ENCODE measurements at regions not wholly inside any gene's neighbourhood (a gene's known extent, or its start where the extent isn't known, plus 50 kb on each side); places are given as distances from the start of the nearest gene placed in this dataset.

DNA sequence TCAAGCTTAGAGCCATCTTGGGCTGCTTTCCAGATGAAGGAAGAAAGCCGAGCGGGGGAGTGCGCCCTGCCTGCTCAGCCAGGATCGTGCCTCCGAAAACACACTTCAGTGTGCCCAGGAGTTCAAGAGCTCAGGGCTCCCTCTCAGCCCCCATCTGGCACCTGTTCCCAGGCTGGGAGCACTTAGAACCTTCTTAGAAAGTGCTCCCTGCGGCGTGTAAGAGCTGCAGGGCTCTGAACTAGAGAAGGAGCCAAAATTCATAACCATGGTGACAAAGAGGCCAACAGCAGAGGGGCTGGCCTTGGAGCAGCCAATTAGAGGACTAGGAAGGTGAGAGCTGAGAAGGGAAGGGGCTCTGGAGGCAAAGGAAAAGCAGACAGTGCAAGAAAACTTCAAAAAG, 59.0 kb upstream of the TNRC6C start:
- DNase-seq = no peak

DNA sequence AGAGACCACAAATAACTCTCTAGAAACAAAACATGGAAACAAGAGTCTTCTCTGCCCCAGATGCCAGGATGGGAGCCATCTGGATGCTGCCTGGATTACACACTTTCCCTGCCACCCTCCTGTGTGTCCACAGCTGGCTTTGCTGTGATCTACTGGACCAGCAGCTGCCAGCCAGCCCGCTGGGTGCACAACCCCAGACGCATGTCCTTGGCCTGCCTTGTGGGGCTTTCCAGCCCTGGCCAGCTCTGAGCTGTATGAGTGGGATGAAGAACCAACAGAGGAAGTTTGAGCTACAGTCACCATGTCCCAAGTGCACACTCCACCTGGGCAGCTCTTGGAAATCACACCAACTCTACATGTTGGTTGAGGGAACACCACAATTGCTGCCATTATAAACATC, 57.0 kb upstream of the TNRC6C start:
- no peak for DNase-seq

DNA sequence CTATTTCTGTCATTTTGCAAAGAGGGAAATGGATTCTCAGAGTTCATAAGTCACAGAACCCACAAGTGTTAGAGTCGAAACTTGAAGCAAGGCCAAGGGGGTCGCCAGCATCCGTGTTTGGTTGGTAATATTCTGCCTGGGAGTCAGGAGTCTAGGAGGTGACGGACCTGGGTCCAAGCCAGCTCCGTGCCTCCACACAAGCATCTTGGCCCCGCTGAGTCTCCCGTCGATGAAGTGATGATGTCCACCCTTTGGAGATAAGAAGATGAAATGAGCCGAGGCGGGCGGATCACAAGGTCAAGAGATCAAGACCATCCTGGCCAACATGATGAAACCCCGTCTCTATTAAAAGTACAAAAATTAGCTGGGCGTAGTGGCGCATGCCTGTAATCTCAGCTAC, 53.2 kb upstream of the TNRC6C start:
- DNase-seq = no peak

DNA sequence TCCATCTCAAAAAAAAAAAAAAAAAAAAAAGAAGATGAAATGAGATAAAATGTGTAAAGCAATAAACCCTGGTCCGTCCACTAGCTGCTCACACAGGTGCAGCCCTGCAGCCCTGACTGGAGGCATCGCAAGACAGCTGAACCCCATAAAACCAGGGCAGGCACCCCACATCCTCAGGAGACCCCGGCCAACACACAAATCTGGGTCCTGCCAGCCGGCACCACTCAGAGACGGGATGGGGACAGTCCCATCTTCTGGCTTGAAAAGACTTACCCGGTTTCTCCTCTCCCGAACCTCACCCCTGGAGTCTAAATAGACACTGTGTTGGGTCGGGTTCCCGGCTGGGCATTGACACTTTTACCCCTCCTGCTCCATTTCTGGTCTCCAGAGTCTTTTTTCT, 52.7 kb upstream of the TNRC6C start:
- DNase-seq = no peak

DNA sequence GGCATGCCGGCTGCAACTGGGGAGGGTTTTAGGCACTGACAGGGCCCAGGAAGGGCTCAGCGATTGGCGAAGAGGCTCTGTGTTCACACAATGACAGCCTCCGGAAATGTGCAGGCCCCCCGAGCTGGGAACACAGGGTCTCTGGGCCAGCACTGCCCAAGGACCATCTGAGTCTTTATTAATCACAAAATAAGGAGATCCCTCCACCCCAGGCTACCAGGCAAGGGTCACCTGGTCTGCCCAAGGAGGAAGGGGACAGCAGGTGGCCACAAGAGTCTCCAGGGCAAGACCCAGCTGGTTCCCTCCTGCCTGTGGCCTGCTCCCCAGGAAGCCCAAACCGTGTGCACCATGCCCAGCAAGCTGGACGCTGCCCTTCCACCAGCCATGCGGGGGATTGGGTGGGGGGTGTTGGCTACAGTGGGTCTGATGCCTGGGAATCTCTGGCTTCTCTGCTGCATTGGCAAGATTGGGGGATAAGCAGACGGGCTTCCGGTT, 52.1 kb upstream of the TNRC6C start:
- DNase-seq = no peak

DNA sequence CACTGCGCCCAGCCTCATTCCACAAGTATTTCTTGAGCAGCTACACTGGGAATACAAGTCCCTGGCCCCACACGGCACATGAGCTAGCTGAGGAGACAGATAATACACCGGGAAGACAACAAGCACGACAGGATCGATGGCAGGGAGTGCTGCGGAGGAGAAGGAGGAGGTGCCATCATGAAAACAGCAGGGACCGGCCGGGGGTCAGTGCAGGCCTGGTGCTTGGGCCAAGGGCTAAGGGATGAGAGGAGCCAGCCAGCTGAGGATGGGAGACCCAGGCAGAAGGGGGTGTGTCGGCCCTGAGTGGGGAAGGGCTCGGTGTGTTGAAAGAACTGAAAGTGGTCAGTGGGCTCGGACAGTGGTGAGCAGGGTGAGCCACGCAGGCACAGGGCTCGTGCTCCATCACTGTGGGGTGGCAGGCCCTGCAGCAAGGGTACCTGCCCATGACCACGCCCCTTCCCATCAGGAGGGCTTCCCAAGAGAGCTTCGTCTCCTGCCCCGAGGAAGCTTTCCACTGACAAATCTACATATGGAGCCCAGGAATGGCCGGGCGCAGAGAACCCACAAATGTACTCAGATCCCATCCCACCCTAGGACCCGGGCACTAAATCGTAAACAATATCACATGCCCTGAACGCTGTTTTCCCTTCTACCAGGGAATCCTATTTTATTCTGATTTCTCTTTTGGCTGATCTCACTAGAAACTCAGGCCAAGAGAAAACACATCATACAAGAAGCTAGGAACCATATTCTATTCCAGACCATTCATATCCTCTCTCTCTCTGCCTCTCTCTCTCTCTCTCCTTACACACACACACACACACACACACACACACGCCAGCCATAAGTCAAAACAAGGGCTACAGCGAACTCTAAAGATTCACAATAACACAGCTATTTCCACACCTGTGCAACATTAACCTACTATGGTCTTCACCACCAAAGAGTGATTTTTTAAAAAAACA, 50.7 kb upstream of the TNRC6C start:
- DNase-seq = no peak

DNA sequence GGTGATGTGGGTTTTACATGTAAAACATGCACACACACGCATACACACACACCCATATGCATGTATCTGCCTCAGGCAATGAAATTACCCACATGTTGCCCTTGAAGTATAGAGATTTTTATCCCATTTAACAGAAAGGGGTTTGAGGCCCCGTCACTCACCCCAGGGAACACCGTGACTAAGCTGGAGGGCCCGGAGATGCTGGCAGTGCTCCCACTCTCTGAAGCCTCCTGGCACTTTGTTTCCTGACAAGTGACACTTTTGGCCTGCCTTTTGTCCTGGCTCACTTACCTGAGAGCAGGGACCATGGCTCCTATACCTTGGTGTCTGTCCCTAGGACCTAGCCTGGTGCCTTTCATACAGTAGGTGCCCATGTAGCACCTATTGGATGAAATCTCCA, 50.0 kb upstream of the TNRC6C start:
- no peak for DNase-seq
